Lower leg skin (tissue), 4 donors: ENCODE measurements at regions not wholly inside any gene's neighbourhood (a gene's known extent, or its start where the extent isn't known, plus 50 kb on each side); places are given as distances from the start of the nearest gene placed in this dataset.

Experiments used
- DNase-seq, 2 donors: peaks; one replicate each; pipeline ENCODE4 v3.0.0-alpha.2; 2019; ENCODE audit warnings: low spot score in 2 of 2
- H3K4me3 ChIP-seq: fragments of 200-600 bp; sonication (generic); 2 replicates; pipeline ENCODE4 v1.5.1; 2017; ENCODE audit warnings: mild to moderate bottlenecking, low read depth; ENCODE audit not compliant: poor library complexity, severe bottlenecking
- POLR2A ChIP-seq, 2 donors: fragments of 450-650 bp; IDR thresholded peaks; one replicate each; pipeline ENCODE4 v1.6.1; 2016 to 2017; ENCODE audit warnings: antibody characterized with exemption in 2 of 2, mild to moderate bottlenecking in 1 of 2, moderate library complexity in 1 of 2
- WGBS, 2 donors: methylation state at CpG; one replicate each; pipeline ENCODE4 v1.1.5; 2018; 5-methylcytosine and 5-hydroxymethylcytosine counted together
- intact Hi-C: fragments of 100-400 bp; cut with DNase I; formaldehyde crosslinking; loops from one replicate; pipeline ENCODE4 v1.15.0; 2023; ENCODE audit warnings: low total_unique reads
- TF ChIP-seq, protein P1 (sequence below), 3 donors: fragments of 450-650 bp; IDR thresholded peaks; one replicate each; pipeline ENCODE4 v1.5.1; 2016; ENCODE audit warnings: antibody characterized with exemption in 3 of 3, mild to moderate bottlenecking in 3 of 3, moderate library complexity in 2 of 3

GRCh38 chr14:53778263-53778662, 178.4 kb downstream of the BMP4 start:
- DNase-seq = no peak
- H3K4me3 ChIP-seq = no peak overlapping the region
- no peak for TF ChIP-seq POLR2A (IDR thresholded peaks at IDR 0.05)
- TF ChIP-seq, protein P1, sequence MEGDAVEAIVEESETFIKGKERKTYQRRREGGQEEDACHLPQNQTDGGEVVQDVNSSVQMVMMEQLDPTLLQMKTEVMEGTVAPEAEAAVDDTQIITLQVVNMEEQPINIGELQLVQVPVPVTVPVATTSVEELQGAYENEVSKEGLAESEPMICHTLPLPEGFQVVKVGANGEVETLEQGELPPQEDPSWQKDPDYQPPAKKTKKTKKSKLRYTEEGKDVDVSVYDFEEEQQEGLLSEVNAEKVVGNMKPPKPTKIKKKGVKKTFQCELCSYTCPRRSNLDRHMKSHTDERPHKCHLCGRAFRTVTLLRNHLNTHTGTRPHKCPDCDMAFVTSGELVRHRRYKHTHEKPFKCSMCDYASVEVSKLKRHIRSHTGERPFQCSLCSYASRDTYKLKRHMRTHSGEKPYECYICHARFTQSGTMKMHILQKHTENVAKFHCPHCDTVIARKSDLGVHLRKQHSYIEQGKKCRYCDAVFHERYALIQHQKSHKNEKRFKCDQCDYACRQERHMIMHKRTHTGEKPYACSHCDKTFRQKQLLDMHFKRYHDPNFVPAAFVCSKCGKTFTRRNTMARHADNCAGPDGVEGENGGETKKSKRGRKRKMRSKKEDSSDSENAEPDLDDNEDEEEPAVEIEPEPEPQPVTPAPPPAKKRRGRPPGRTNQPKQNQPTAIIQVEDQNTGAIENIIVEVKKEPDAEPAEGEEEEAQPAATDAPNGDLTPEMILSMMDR (IDR thresholded peaks at IDR 0.05) = no peak
- intact Hi-C loops = no loop called here

DNA sequence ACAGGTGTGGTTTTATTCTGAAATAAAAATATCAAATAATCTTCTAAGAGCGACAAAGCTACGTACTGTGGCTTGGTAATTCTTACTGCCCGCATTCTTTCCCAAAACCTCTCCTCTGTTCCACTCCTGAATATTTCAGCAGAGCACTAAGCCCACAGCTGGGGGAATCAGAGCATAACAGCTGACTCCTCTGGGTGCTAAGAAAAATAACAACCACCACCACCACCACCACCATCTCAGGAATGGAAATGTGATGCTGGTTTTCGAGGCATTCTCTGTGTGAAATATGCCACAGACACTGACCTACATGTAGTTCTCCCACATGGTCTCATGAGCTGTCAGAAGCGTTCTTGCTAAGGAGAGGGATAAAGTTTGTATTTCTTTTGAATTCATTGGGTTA, 183.7 kb downstream of the BMP4 start:
- 93 to 94% methylated on average over 5 of the region's 5 CpGs for WGBS, 2 donors
- intact Hi-C loops = no loop called here
- H3K4me3 ChIP-seq = no peak overlapping the region
- no peak for DNase-seq
- TF ChIP-seq, protein P1 (IDR thresholded peaks at IDR 0.05) = no peak

DNA sequence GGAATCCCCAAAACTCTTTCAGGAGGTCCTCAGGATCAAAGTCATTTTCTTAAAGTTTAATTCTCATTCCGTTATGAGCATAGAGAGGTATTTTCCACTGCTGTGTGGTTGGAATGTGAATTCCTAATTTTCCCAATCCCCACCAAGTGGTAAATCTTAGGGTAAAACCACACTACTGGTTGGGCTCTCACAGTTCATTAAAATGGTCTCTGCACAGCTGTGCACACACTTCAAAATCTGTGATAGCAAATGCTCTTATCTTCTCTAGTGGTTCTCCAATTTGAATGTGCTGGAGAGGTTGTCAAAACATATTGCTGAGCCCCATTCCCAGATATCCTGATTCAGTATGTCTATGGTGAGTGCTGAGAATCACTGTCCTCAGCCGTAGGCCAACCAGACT, 189.1 kb downstream of the BMP4 start:
- 72 to 82% methylated on average over 2 of the region's 2 CpGs for WGBS, 2 donors

DNA sequence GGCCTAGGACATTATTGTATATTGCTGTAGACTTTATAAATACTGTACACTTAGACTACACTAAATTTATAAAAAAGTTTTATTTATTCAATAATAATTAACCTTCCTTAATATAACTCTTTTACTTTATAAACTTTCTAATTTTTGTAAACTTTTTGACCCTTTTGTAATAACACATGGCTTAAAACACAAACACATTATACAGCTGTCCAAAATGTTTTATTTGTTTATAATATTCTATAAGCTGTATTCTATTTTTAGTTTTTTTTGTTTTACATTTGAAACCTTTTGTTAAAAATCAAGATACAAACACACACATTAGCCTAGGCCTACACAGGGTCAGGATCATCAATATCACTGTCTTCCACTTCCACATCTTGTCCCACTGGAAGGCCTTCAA, 190.0 kb downstream of the BMP4 start:
- DNase-seq = no peak
- no peak for TF ChIP-seq POLR2A (IDR thresholded peaks at IDR 0.05)
- TF ChIP-seq, protein P1 (IDR thresholded peaks at IDR 0.05) = no peak
- H3K4me3 ChIP-seq = no peak overlapping the region
- intact Hi-C loops = no loop called here

More for the DNA sequence above, 189.1 kb downstream of the BMP4 start:
- DNase-seq = no peak
- intact Hi-C loops = no loop called here
- TF ChIP-seq POLR2A (IDR thresholded peaks at IDR 0.05) = no peak
- H3K4me3 ChIP-seq = no peak overlapping the region

DNA sequence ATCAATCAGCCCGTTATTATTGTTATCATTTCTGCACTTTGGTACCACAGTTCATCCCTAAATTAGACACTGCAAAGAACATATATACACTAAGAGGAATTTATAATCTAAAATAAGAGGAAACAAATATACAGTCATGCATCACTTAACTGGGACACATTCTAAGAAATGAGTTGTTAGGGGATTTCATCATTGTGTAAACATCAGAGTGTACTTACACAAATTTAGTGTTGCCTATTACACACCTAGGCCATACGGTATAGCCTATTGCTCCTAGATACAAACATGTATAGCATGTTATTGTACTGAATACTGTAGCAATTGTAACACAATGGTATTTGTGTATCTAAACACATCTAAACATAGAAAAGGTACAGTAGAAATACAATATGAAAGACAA, 190.5 kb downstream of the BMP4 start:
- 86 to 96% methylated on average over 2 of the region's 2 CpGs for WGBS, 2 donors
- intact Hi-C loops = no loop called here
- TF ChIP-seq, protein P1 (IDR thresholded peaks at IDR 0.05) = no peak
- TF ChIP-seq POLR2A (IDR thresholded peaks at IDR 0.05) = no peak
- no peak overlapping the region for H3K4me3 ChIP-seq
- DNase-seq = no peak

DNA sequence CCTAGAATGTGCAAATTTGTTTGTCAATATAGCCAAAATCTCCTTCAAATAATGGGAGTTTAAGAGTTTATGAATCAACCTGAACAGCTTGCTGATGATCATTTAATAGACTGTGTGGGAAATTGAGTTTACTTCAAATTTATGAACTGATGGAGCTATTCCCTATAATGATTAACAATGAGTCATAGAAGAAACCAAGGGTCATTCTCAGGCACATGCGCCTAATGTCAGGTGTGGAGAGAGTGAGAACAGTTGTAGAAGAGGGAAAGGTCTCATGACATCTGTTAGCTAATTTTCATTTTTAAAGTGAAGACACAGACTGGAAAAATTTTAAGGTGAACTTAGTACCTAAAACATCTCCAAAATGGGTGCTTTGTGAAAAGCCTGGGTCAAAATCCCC, 191.8 kb downstream of the BMP4 start:
- intact Hi-C loops = no loop called here
- H3K4me3 ChIP-seq = no peak overlapping the region
- WGBS, 2 donors = 97 to 100% methylated on average over 1 of the region's 1 CpG
- TF ChIP-seq POLR2A (IDR thresholded peaks at IDR 0.05) = no peak
- TF ChIP-seq, protein P1 (IDR thresholded peaks at IDR 0.05) = no peak
- no peak for DNase-seq
